ENCODE measurements at regions not wholly inside any gene's neighbourhood (a gene's known extent, or its start where the extent isn't known, plus 50 kb on each side); places are given as distances from the start of the nearest gene placed in this dataset.
A peak's percentile ranks its signal among the peaks of the same experiment; 100 is the strongest.

GRCh38 chr5:130976493-130976892, 188.6 kb downstream of the HINT1 start:
- Mint-ChIP-seq H3K9me3 (peaks cover 2% of the 10 kb centered on the region in 2 experiments; a peak in 3 of 5 replicates), H3K36me3 (ENCODE audit: insufficient read depth in 1 of 3, low read depth in 3 of 3) (peaks cover 4 to 15% (median 10%) of the 10 kb centered on the region in 3 experiments; a peak in 5 of 7 replicates), H3K27me3 (ENCODE audit: low read depth) (no peaks in the 10 kb centered on the region), H3K4me3 (no peak overlapping the region), H3K27ac (peak overlapping the region in 1 of 3 experiments; percentile 43; a peak in 1 of 7 replicates), H3K4me1 (peaks cover 32 to 34% of the 10 kb centered on the region in 2 experiments)
- Histone ChIP-seq H4K91ac (ENCODE audit: insufficient read length, low read depth, low read length) (no peak overlapping the region), H3K9me3 (ENCODE audit: control insufficient read depth, low read depth, low read length) (no peaks in the 10 kb centered on the region), H3K56ac (ENCODE audit: insufficient read length, low read depth, low read length) (no peak overlapping the region), H3K18ac (ENCODE audit: insufficient read length, low read depth, low read length) (no peak overlapping the region), H3K23ac (ENCODE audit: insufficient read length, low read depth, low read length) (no peak overlapping the region), H2AK5ac (ENCODE audit: insufficient read length, low read length) (no peak overlapping the region), H4K8ac (replicated peaks; ENCODE audit: insufficient read length, low read depth, low read length) (no peak overlapping the region), H3K14ac (ENCODE audit: insufficient read depth, low read length) (no peak overlapping the region), H4K5ac (ENCODE audit: insufficient read length, low read depth, low read length) (no peak overlapping the region), H2BK15ac (ENCODE audit: low read depth, low read length) (no peak overlapping the region), H3T11ph (ENCODE audit: low read length) (no peak overlapping the region), H3K79me2 (ENCODE audit: insufficient read depth, low read length) (no peaks in the 10 kb centered on the region), H2AFZ (ENCODE audit: low read length) (no peak overlapping the region), H3K27ac (ENCODE audit: insufficient read length, low read depth, low read length) (no peak overlapping the region), H3K4ac (ENCODE audit: low read depth, low read length) (no peak overlapping the region), H3K23me2 (ENCODE audit: insufficient read length, low read depth, low read length, poor library complexity, severe bottlenecking) (peaks cover 2% of the 10 kb centered on the region), H3K27me3 (ENCODE audit: insufficient read depth, low read length) (no peaks in the 10 kb centered on the region), H2BK12ac (ENCODE audit: insufficient read length, low read depth, low read length) (no peak overlapping the region), H2BK120ac (ENCODE audit: low read depth, low read length, poor library complexity, severe bottlenecking) (no peak overlapping the region), H2BK20ac (ENCODE audit: low read depth, low read length, poor library complexity, severe bottlenecking) (no peak overlapping the region), H4K20me1 (ENCODE audit: control insufficient read depth, insufficient read depth, insufficient read length) (no peaks in the 10 kb centered on the region), H3K9ac (ENCODE audit: extremely low read depth, insufficient read length, low read length) (no peak overlapping the region), H3K4me1 (ENCODE audit: insufficient read depth, low read length) (peaks cover 7% of the 10 kb centered on the region; the same call in 1 of the 2 replicates), H2BK5ac (ENCODE audit: insufficient read length, low read length) (no peak overlapping the region), H3K4me2 (ENCODE audit: insufficient read depth, insufficient read length, low read length) (no peak overlapping the region), H3K79me1 (ENCODE audit: insufficient read depth, low read depth, low read length, poor library complexity, severe bottlenecking) (no peaks in the 10 kb centered on the region)
- TF ChIP-seq CTCF (conservative IDR thresholded peaks at IDR 0.05) = no peak
- DNase-seq = no peak
